Fibroblast of lung (primary cell): ENCODE measurements at regions not wholly inside any gene's neighbourhood (a gene's known extent, or its start where the extent isn't known, plus 50 kb on each side); places are given as distances from the start of the nearest gene placed in this dataset.
A peak's percentile ranks its signal among the peaks of the same experiment; 100 is the strongest.

Experiments used
- DNase-seq, 2 donors: peaks; one replicate each; pipeline versions ENCODE4 v3.0.0 to v3.0.0-alpha.2; 2010; ENCODE audit warnings: low read depth in 2 of 2
- H2AFZ ChIP-seq: 2 replicates; pipeline ENCODE4 v1.5.1; 2012; ENCODE audit warnings: low read length, control low read depth, inconsistent platforms
- H3K27ac ChIP-seq: 2 replicates; pipeline ENCODE4 v1.5.1; 2011; ENCODE audit warnings: low read length, control low read depth; ENCODE audit not compliant: insufficient read depth
- H3K27me3 ChIP-seq: 2 replicates; pipeline ENCODE4 v1.5.1; 2011; ENCODE audit warnings: mild to moderate bottlenecking, low read length; ENCODE audit not compliant: control insufficient read depth, insufficient read depth
- H3K36me3 ChIP-seq: 2 replicates; pipeline ENCODE4 v1.5.1; 2011; ENCODE audit warnings: low read length; ENCODE audit not compliant: control insufficient read depth, insufficient read depth
- H3K4me1 ChIP-seq: 2 replicates; pipeline ENCODE4 v1.5.1; 2011; ENCODE audit warnings: low read length; ENCODE audit not compliant: control insufficient read depth, insufficient read depth; ENCODE audit errors: extremely low read depth
- H3K4me2 ChIP-seq: 2 replicates; pipeline ENCODE4 v1.5.1; 2011; ENCODE audit warnings: low read length, control low read depth; ENCODE audit not compliant: insufficient read depth; ENCODE audit errors: extremely low read depth
- H3K4me3 ChIP-seq, 4 experiments: fragments of 200-600 bp in 1 of 4; sonication (generic) in 1 of 4; replicated peaks in 1 of 4; 2 replicates each; pipeline ENCODE4 v1.5.1; 2011 to 2016; ENCODE audit warnings: low read length in 4 of 4, low read depth in 3 of 4, mild to moderate bottlenecking in 3 of 4, control low read depth in 2 of 4, inconsistent platforms in 1 of 4, mixed read lengths in 1 of 4; ENCODE audit not compliant: insufficient read depth in 1 of 4; ENCODE audit errors: control extremely low read depth in 1 of 4
- H3K79me2 ChIP-seq: 2 replicates; pipeline ENCODE4 v1.5.1; 2012; ENCODE audit warnings: mild to moderate bottlenecking, low read length, inconsistent platforms; ENCODE audit not compliant: control insufficient read depth, insufficient read depth
- H3K9ac ChIP-seq: 2 replicates; pipeline ENCODE4 v1.5.1; 2011; ENCODE audit warnings: mild to moderate bottlenecking, low read length, control low read depth; ENCODE audit not compliant: insufficient read depth
- H3K9me3 ChIP-seq: 2 replicates; pipeline ENCODE4 v1.5.1; 2012; ENCODE audit warnings: low read depth, low read length; ENCODE audit not compliant: control insufficient read depth, insufficient read depth
- H4K20me1 ChIP-seq: 2 replicates; pipeline ENCODE4 v1.5.1; 2011; ENCODE audit warnings: low read length; ENCODE audit not compliant: control insufficient read depth, insufficient read depth; ENCODE audit errors: extremely low read depth
- EZH2 ChIP-seq: IDR thresholded peaks from 2 replicates; pipeline ENCODE4 v1.5.1; 2012; ENCODE audit warnings: low read length, control low read depth, mild to moderate bottlenecking; ENCODE audit errors: missing control alignments
- TF ChIP-seq, protein P1 (sequence below), 2 donors: IDR thresholded peaks in 1 of 2; conservative IDR thresholded peaks in 1 of 2; 1 replicate in 1 of 2; 2 replicates in 1 of 2; pipeline ENCODE4 v1.5.1; 2011 to 2012; ENCODE audit warnings: low read length in 2 of 2, control low read depth in 1 of 2, inconsistent platforms in 1 of 2, low read depth in 1 of 2, mild to moderate bottlenecking in 1 of 2

DNA sequence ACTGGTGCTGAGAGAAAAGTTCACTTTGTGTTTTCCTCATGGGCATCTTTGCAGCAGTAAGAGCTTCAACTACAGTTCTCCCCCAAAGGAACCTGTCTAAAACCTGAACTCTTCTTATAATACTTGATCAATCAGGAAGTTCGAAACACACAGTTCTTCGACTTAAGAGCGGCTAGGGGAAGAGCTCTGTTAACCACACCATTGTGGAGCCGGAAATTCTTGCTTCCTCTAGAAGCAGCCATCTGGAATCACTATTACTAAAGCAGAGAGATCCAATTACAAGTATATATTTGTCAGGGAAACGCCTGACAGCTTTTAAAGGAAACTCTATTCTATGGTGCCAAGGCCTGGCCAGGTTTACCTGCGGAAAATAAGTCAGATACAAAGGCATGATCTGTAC lies 337.3 kb upstream of the CBLB start:
- Histone ChIP-seq H3K36me3 (no peaks in the 10 kb centered on the region), H3K27ac (no peak overlapping the region), H2AFZ (peak overlapping the region; percentile 25), H4K20me1 (no peaks in the 10 kb centered on the region), H3K79me2 (no peaks in the 10 kb centered on the region), H3K27me3 (no peaks in the 10 kb centered on the region), H3K9ac (no peak overlapping the region), H3K4me1 (no peaks in the 10 kb centered on the region), H3K4me3 (no peak overlapping the region), H3K4me2 (no peak overlapping the region), H3K9me3 (no peaks in the 10 kb centered on the region)
- TF ChIP-seq, protein P1, sequence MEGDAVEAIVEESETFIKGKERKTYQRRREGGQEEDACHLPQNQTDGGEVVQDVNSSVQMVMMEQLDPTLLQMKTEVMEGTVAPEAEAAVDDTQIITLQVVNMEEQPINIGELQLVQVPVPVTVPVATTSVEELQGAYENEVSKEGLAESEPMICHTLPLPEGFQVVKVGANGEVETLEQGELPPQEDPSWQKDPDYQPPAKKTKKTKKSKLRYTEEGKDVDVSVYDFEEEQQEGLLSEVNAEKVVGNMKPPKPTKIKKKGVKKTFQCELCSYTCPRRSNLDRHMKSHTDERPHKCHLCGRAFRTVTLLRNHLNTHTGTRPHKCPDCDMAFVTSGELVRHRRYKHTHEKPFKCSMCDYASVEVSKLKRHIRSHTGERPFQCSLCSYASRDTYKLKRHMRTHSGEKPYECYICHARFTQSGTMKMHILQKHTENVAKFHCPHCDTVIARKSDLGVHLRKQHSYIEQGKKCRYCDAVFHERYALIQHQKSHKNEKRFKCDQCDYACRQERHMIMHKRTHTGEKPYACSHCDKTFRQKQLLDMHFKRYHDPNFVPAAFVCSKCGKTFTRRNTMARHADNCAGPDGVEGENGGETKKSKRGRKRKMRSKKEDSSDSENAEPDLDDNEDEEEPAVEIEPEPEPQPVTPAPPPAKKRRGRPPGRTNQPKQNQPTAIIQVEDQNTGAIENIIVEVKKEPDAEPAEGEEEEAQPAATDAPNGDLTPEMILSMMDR (conservative IDR thresholded peaks at IDR 0.05 in 1 of 2, IDR thresholded peaks at IDR 0.05 in 1 of 2; ENCODE audit: low read depth in 1 of 2, low read length in 2 of 2) = no peak
- TF ChIP-seq EZH2 = no peak
- peak; percentile 28 to 29 for DNase-seq

DNA sequence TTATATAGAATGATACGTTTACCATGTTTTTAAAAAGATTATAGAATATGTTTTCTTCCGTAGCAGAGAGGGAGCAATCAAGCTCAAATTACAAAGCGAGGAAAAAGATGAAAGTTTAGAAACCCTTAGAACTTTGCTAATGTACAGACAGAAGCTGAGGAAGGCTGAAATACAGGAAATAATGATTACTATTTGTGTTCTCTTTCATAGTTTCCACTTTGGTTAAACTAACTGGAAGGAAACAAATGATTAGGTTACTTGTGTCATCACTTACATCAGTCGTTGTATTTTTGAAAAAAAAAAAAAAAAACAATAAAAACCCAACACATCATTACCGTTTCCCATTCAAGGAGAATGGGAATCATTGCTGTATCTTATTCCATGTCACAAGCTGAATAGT lies 337.8 kb upstream of the CBLB start:
- Histone ChIP-seq H3K79me2 (no peaks in the 10 kb centered on the region), H3K27ac (no peak overlapping the region), H3K4me1 (no peaks in the 10 kb centered on the region), H3K27me3 (no peaks in the 10 kb centered on the region), H3K9me3 (no peaks in the 10 kb centered on the region), H3K9ac (no peak overlapping the region), H3K36me3 (no peaks in the 10 kb centered on the region), H4K20me1 (no peaks in the 10 kb centered on the region), H3K4me2 (no peak overlapping the region), H2AFZ (no peak overlapping the region), H3K4me3 (no peak overlapping the region)
- TF ChIP-seq, protein P1 (conservative IDR thresholded peaks at IDR 0.05 in 1 of 2, IDR thresholded peaks at IDR 0.05 in 1 of 2; ENCODE audit: low read depth in 1 of 2, low read length in 2 of 2) = no peak
- TF ChIP-seq EZH2 = no peak
- no peak for DNase-seq

DNA sequence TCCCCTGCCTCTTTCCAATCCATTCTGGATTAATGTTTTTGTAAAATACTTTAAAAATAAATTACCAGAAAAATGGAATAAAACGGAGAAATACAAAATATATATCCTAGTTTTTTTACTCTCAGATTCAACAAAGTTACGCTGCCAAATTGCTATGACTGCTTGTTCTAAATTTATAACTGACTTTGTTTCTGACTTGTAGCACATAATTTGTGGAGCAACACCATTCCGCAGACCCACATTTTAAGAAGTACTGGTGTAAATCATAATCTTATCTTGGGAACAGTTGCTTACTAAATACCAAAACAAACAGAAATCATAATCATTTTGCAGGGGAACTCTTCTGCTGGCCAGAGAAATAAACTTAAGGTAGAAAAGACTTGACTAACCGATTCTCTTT lies 339.4 kb upstream of the CBLB start:
- H3K27ac ChIP-seq = no peak overlapping the region
- H3K79me2 ChIP-seq = no peaks in the 10 kb centered on the region
- H3K4me3 ChIP-seq = no peak overlapping the region
- H4K20me1 ChIP-seq = no peaks in the 10 kb centered on the region
- TF ChIP-seq, protein P1 (conservative IDR thresholded peaks at IDR 0.05 in 1 of 2, IDR thresholded peaks at IDR 0.05 in 1 of 2; ENCODE audit: low read depth in 1 of 2, low read length in 2 of 2) = no peak
- TF ChIP-seq EZH2 = no peak
- H3K4me2 ChIP-seq = no peak overlapping the region
- H3K36me3 ChIP-seq = no peaks in the 10 kb centered on the region
- H3K9ac ChIP-seq = no peak overlapping the region
- no peaks in the 10 kb centered on the region for H3K4me1 ChIP-seq
- H2AFZ ChIP-seq = no peak overlapping the region
- H3K9me3 ChIP-seq = no peaks in the 10 kb centered on the region
- peak in 1 of 2 donors; percentile 71 for DNase-seq
- H3K27me3 ChIP-seq = no peaks in the 10 kb centered on the region
